BJ (cell line): ENCODE measurements at regions not wholly inside any gene's neighbourhood (a gene's known extent, or its start where the extent isn't known, plus 50 kb on each side); places are given as distances from the start of the nearest gene placed in this dataset.

ENCODE experiments used
- CTCF ChIA-PET: fragments of 350-600 bp; formaldehyde crosslinking; extraction: SDS; loops from one replicate; lab custom pipeline; 2021; ENCODE audit warnings: antibody characterized with exemption, inconsistent platforms; lab: Yijun Ruan, JAX
- POLR2A ChIA-PET: fragments of 300-600 bp; sonication (Branson Sonifier 250); formaldehyde crosslinking; extraction: SDS; loops from one replicate; lab custom pipeline; 2021; ENCODE audit warnings: antibody characterized with exemption; lab: Charles Lee
- DNase-seq: peaks from one replicate; pipeline ENCODE4 v3.0.0-alpha.2; 2011; ENCODE audit warnings: low read depth
- H3K27me3 ChIP-seq: 2 replicates; pipeline ENCODE4 v1.6.0; 2011; ENCODE audit warnings: low read length; ENCODE audit not compliant: control insufficient read depth, insufficient read depth
- H3K36me3 ChIP-seq: 2 replicates; pipeline ENCODE4 v1.5.1; 2011; ENCODE audit warnings: low read length; ENCODE audit not compliant: control insufficient read depth, insufficient read depth
- H3K4me3 ChIP-seq: 2 replicates; pipeline ENCODE4 v1.5.1; 2011; ENCODE audit warnings: low read depth, mild to moderate bottlenecking, control low read depth, low read length
- CTCF ChIP-seq: IDR thresholded peaks from 2 replicates; pipeline ENCODE4 v1.5.1; 2011; ENCODE audit warnings: low read depth, mild to moderate bottlenecking, control low read depth, inconsistent platforms, low read length, moderate library complexity; ENCODE audit not compliant: insufficient read depth

- ChIA-PET POLR2A (no interaction called here), CTCF (interaction anchor here (1.0 to 17.8 kb wide), 6 partner anchors 142 to 475 kb away, joined by 3 to 541 read pairs (median 4); partner anchors contain the start of gene CXCR6)
- Histone ChIP-seq H3K36me3 (no peaks in the 10 kb centered on the region), H3K4me3 (no peak overlapping the region), H3K27me3 (no peaks in the 10 kb centered on the region)
- TF ChIP-seq CTCF = no peak
- no peak for DNase-seq
These were observed 55.6 kb upstream of the XCR1 start for GRCh38 chr3:46082849-46083248.

DNA sequence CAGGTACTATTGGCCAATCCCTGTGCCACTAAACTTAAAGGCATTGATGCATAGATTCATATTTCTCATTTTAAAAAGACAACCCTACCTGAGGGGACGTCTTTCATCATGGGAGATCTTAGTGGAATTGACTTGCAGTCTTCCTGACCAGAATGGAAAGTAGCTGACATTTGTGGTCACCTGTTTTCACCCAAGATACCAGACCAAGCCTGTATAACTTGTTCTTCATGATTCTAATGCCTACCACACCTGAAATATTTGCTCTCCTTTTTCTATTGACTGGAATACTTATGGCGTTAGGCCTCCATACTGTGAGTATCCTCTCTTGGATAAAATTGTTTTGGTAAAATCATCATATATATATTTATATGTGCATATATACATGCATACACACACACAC lies 54.7 kb upstream of the XCR1 start:
- no peaks in the 10 kb centered on the region for H3K36me3 ChIP-seq
- no peak for DNase-seq
- ChIA-PET POLR2A (no interaction called here), CTCF (interaction anchor here (1.0 to 17.8 kb wide), 3 partner anchors 141 to 302 kb away, joined by 3 to 541 read pairs (median 7); partner anchors contain the start of gene CXCR6)
- TF ChIP-seq CTCF = no peak
- H3K4me3 ChIP-seq = no peak overlapping the region
- H3K27me3 ChIP-seq = peaks cover under 1% of the 10 kb centered on the region; the same call in 1 of the 2 replicates

- no peak for DNase-seq
- no peak for TF ChIP-seq CTCF
- Histone ChIP-seq H3K27me3 (peaks cover 2% of the 10 kb centered on the region; the same call in 1 of the 2 replicates), H3K36me3 (no peaks in the 10 kb centered on the region), H3K4me3 (no peak overlapping the region)
- CTCF ChIA-PET = interaction anchor here (0.7 to 17.8 kb wide), 12 partner anchors 9 to 568 kb away, joined by 3 to 541 read pairs (median 6); partner anchors contain the start of genes CCR1, CCR5 and CXCR6
- POLR2A ChIA-PET = no interaction called here
These were observed 53.7 kb upstream of the XCR1 start for GRCh38 chr3:46080969-46081345.

DNA sequence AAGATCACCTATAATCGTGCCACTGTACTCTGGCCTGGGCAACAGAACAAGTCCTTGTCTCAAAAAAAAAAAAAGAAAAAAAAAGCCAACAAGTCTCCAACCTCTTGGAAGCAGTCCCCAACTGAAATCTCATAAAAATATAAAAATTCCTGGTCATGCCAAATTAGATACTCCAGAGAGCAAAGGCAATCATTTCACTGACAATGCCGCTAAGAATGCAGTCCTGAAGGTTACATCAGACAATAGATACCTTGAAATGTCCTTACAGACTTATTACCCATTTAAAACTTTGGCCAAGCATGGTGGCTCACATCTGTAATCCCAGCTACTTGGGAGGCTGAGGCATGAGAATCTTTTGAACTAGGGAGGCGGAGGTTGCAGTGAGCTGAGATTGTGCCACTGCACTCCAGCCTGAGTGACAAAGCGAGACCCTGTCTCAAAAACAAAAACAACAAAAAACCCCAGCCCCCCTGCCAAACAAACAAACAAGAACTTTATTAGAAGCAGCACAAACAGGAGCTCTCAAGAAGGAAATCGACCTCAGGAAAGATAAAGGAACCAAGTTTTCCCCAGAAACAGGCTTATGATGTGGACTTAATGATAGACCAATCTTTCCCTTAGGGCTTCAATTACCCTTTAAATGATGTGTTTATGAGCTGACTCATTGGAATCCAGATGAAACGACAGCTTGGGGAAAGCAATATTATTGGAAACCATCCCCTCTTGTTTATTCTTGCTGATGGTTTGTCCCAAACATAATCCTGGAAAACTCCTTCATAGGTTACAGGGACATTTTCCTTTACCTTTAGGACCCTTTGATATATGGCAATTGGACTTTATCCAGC lies 53.1 kb upstream of the XCR1 start:
- no peak for DNase-seq
- no peak for TF ChIP-seq CTCF
- Histone ChIP-seq H3K27me3 (peaks cover 2% of the 10 kb centered on the region; the same call in 1 of the 2 replicates), H3K4me3 (no peak overlapping the region), H3K36me3 (no peaks in the 10 kb centered on the region)
- ChIA-PET POLR2A (no interaction called here), CTCF (interaction anchor here (0.7 to 17.8 kb wide), 19 partner anchors 10 to 567 kb away, joined by 3 to 541 read pairs (median 5); partner anchors contain the start of genes CCR1, CCR5 and CXCR6)

GRCh38 chr3:46078712-46079400 lies 51.6 kb upstream of the XCR1 start:
- Histone ChIP-seq H3K27me3 (peaks cover 2% of the 10 kb centered on the region; the same call in 1 of the 2 replicates), H3K4me3 (no peak overlapping the region), H3K36me3 (no peaks in the 10 kb centered on the region)
- ChIA-PET CTCF (interaction anchor here (0.6 to 17.8 kb wide), 56 partner anchors 8 to 480 kb away, joined by 3 to 541 read pairs (median 4); partner anchors contain the start of genes CCR1, CCR5 and CXCR6), POLR2A (interaction anchor here (0.6 kb wide), 1 partner anchor 80 kb away, joined by 3 read pairs; no protein-coding TSS in a partner anchor)
- DNase-seq = peak; percentile 48
- TF ChIP-seq CTCF = peak; percentile 95
